PFSK-1 (cell line): ENCODE measurements at regions not wholly inside any gene's neighbourhood (a gene's known extent, or its start where the extent isn't known, plus 50 kb on each side); places are given as distances from the start of the nearest gene placed in this dataset.

ENCODE experiments used
- FOXP2 ChIP-seq: optimal IDR thresholded peaks from 2 replicates; pipeline ENCODE3; 2011; ENCODE audit warnings: borderline replicate concordance, control low read depth, inconsistent platforms; ENCODE audit not compliant: insufficient read depth; ENCODE audit errors: extremely low read length, extremely low read depth
- POLR2AphosphoS5 ChIP-seq: IDR thresholded peaks from 2 replicates; pipeline ENCODE4 v1.6.1; 2012; ENCODE audit warnings: low read depth, mild to moderate bottlenecking, control low read depth, low read length, moderate library complexity
- REST ChIP-seq, 2 experiments: IDR thresholded peaks; 2 replicates each; pipeline versions ENCODE4 v1.6.1 to v1.8.0; 2011 to 2012; ENCODE audit warnings: low read depth in 2 of 2, low read length in 2 of 2, control low read depth in 1 of 2, inconsistent platforms in 1 of 2, mild to moderate bottlenecking in 1 of 2, moderate library complexity in 1 of 2; ENCODE audit not compliant: insufficient read depth in 1 of 2
- SIN3A ChIP-seq: IDR thresholded peaks from 2 replicates; pipeline ENCODE4 v1.6.1; 2012; ENCODE audit warnings: mild to moderate bottlenecking, low read length, moderate library complexity, borderline replicate concordance; ENCODE audit not compliant: insufficient read depth
- TAF1 ChIP-seq: IDR thresholded peaks from 2 replicates; pipeline ENCODE4 v1.6.1; 2012; ENCODE audit warnings: low read length, control low read depth, borderline replicate concordance; ENCODE audit not compliant: insufficient read depth

- no peak for TF ChIP-seq SIN3A
- TF ChIP-seq TAF1: no peak
- no peak for TF ChIP-seq POLR2AphosphoS5
Observed at GRCh38 chr12:4030929-4031702, 157.9 kb upstream of the PARP11 start.

- TF ChIP-seq TAF1 (no peak), POLR2AphosphoS5 (no peak), SIN3A (no peak), REST (IDR thresholded peaks at IDR 0.05; ENCODE audit: insufficient read depth in 1 of 2, low read depth in 2 of 2, low read length in 2 of 2) (no peak)
Observed at GRCh38 chr12:4027412-4027811, 154.2 kb upstream of the PARP11 start.

- TF ChIP-seq REST (IDR thresholded peaks at IDR 0.05; ENCODE audit: insufficient read depth in 1 of 2, low read depth in 2 of 2, low read length in 2 of 2): no peak
- TF ChIP-seq POLR2AphosphoS5: no peak
- TF ChIP-seq FOXP2: no peak
- TF ChIP-seq SIN3A: no peak
- no peak for TF ChIP-seq TAF1
Observed at GRCh38 chr12:4026517-4026916, 153.3 kb upstream of the PARP11 start.

- TF ChIP-seq REST (IDR thresholded peaks at IDR 0.05; ENCODE audit: insufficient read depth in 1 of 2, low read depth in 2 of 2, low read length in 2 of 2) (no peak), FOXP2 (no peak), TAF1 (no peak)
Observed at GRCh38 chr12:4026020-4026358, 152.8 kb upstream of the PARP11 start.

GRCh38 chr12:4025181-4026019, 152.2 kb upstream of the PARP11 start:
- no peak for TF ChIP-seq REST (IDR thresholded peaks at IDR 0.05; ENCODE audit: insufficient read depth in 1 of 2, low read depth in 2 of 2, low read length in 2 of 2)
- TF ChIP-seq POLR2AphosphoS5: no peak
- TF ChIP-seq FOXP2: no peak
- TF ChIP-seq SIN3A: no peak
- no peak for TF ChIP-seq TAF1
